GM23338 (cell line): ENCODE measurements at regions not wholly inside any gene's neighbourhood (a gene's known extent, or its start where the extent isn't known, plus 50 kb on each side); places are given as distances from the start of the nearest gene placed in this dataset.

ENCODE experiments used
- CREB1 ChIP-seq: fragments of 250-450 bp; sonication (Bioruptor Pico); IDR thresholded peaks from 2 replicates; pipeline ENCODE4 v1.5.0; 2020; ENCODE audit warnings: low read depth, mild to moderate bottlenecking, moderate library complexity
- CTCF ChIP-seq, 2 experiments: fragments of 200-600 bp in 1 of 2; sonication (generic) in 1 of 2; conservative IDR thresholded peaks; 2 replicates each; pipeline versions ENCODE4 v1.5.1 to v1.6.1; 2016 to 2017; ENCODE audit warnings: antibody characterized with exemption in 2 of 2, low read depth in 2 of 2, mild to moderate bottlenecking in 2 of 2, moderate library complexity in 1 of 2
- ETS1 ChIP-seq: IDR thresholded peaks from 2 replicates; pipeline ENCODE4 v1.6.1; 2016; ENCODE audit warnings: antibody characterized with exemption
- EZH2 ChIP-seq: fragments of 200-600 bp; sonication (generic); IDR thresholded peaks from one replicate; pipeline ENCODE4 v1.8.0; 2017; ENCODE audit warnings: antibody characterized with exemption, mild to moderate bottlenecking, low read depth; ENCODE audit not compliant: unreplicated experiment
- EZH2phosphoT487 ChIP-seq: fragments of 200-600 bp; sonication (generic); IDR thresholded peaks from one replicate; pipeline ENCODE4 v1.8.1; 2018; ENCODE audit warnings: antibody characterized with exemption; ENCODE audit not compliant: unreplicated experiment
- NANOG ChIP-seq: IDR thresholded peaks from 2 replicates; pipeline ENCODE4 v1.6.1; 2016; ENCODE audit warnings: antibody characterized with exemption, borderline replicate concordance
- POLR2AphosphoS5 ChIP-seq: IDR thresholded peaks from 2 replicates; pipeline ENCODE4 v1.6.1; 2016; ENCODE audit warnings: antibody characterized with exemption, low read depth

GRCh38 chr1:82486969-82487368, 686.2 kb downstream of the ADGRL2 start:
- no peak for TF ChIP-seq CTCF (conservative IDR thresholded peaks at IDR 0.05; ENCODE audit: low read depth in 2 of 2)
- TF ChIP-seq CREB1 (CRISPR knock-in tag), result no peak
- TF ChIP-seq ETS1, result no peak
- TF ChIP-seq EZH2, result no peak
- TF ChIP-seq EZH2phosphoT487, result no peak
- TF ChIP-seq POLR2AphosphoS5, result no peak
- no peak for TF ChIP-seq NANOG
